Uterus (tissue), 2 donors: ENCODE measurements at regions not wholly inside any gene's neighbourhood (a gene's known extent, or its start where the extent isn't known, plus 50 kb on each side); places are given as distances from the start of the nearest gene placed in this dataset.

Experiments
- CTCF ChIP-seq, 4 experiments: fragments of 200-600 bp in 2 of 4; fragments of 450-650 bp in 2 of 4; sonication (generic) in 2 of 4; IDR thresholded peaks; one replicate each; pipeline ENCODE4 v1.5.1; 2016 to 2019; ENCODE audit warnings: antibody characterized with exemption in 4 of 4, mild to moderate bottlenecking in 2 of 4, moderate library complexity in 1 of 4
- POLR2A ChIP-seq, 2 donors: fragments of 450-650 bp; IDR thresholded peaks; one replicate each; pipeline ENCODE4 v1.6.1; 2016; ENCODE audit warnings: antibody characterized with exemption in 2 of 2, mild to moderate bottlenecking in 1 of 2, moderate library complexity in 1 of 2

GRCh38 chr17:27976331-27976730, 66.1 kb upstream of the NLK start:
- TF ChIP-seq CTCF (IDR thresholded peaks at IDR 0.05): no peak
- TF ChIP-seq POLR2A (IDR thresholded peaks at IDR 0.05): no peak
